GM19025 (cell line): ENCODE measurements at regions not wholly inside any gene's neighbourhood (a gene's known extent, or its start where the extent isn't known, plus 50 kb on each side); places are given as distances from the start of the nearest gene placed in this dataset.

Source experiments
- ATAC-seq: cut with Tn5 transposase; IDR thresholded peaks from one replicate; pipeline ENCODE4 v1.9.1; 2021; ENCODE audit warnings: mild to moderate bottlenecking, low read depth, moderate library complexity; ENCODE audit not compliant: unreplicated experiment

GRCh38 chr18:60445341-60445740 is 72.8 kb upstream of the MC4R start:
- no peak for ATAC-seq

DNA sequence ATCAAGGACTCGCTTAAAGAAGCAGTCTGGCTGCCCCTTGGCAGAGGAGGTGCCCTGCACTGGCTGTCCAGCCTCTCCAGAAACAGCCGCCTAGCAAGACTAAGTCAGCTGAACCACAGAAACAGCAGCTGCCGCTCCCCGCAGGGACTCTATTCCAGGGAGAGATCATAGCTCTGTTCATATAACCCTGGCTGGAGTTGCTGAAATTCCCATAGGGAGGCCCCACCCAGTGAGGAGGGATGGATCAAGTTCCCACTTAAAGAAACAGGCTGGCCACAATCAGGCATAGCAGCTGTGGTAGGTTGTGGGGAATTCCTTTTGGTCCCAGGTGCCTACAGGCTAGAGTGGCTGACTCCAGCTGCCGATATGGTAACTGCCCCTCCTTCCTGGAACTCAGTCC is 74.2 kb upstream of the MC4R start:
- no peak for ATAC-seq

GRCh38 chr18:60448487-60449267 is 76.1 kb upstream of the MC4R start:
- ATAC-seq = no peak

DNA sequence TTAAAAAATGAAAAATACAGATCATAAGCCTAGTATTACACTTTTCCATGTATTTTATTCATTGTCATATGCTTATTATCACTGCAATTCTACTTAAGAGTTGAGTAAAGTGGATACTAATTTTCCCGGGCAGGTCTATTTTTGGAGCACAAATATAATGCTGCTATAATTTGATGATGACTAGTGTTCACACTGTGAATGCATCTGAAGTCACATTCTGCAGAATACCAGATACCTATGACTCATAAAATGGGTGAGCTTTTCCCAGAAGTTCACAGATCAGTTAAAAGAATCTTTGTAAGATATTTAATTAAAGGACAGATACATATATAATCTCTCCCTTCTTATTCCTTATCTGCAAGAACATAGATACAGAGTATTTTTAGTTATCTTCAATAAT is 79.8 kb upstream of the MC4R start:
- no peak for ATAC-seq

DNA sequence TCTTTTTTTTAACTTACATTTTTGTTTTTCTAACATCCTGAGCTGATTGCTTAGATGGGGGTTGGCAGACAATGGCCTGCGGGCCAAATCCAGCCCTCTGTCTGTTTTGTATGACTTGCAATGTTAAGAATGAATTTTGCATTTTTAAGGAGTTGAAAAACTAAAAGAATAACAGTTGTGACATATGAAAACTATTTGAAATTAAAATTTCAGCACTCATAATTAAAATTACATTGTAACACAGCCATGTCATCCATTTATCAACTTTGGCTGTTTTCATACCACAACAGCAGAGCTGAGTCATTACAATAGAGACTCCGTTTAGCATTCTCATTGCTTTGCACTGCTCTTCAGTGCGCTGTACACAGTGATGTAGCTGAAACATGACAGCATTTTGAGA is 94.1 kb upstream of the MC4R start:
- ATAC-seq = no peak

DNA sequence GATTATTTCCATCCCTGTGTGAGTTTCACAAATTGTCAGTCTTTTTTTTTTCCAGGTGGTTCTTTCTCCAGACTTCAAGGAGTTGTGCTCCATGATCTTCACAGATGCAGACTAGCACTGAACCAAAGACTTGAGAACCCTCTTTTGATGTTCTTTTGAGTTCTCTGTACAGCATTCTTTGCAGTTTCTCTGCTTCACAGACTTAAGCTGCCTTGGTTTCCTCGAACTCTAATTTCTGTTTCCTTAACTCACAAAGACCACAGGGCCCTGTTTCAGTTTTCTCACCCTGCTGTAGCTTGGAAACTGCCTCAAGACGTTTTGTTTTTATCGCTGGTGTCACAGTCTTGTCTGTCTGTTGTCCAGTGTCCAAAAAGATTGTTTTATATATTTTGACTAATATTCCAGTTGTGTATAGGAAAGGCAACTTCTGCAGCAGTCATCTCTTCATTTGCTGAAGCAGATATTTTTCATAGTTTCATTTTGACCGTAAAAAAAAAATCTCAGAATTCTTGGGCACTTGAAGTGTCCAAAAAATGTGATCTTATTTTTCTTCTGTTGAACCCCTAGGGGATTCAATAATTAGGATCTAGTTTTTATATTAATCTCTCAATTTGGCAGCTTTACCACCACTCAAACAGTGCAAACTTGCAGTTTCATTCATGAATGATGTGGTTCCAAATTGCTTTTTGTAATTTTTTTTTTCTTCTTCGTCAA is 97.0 kb upstream of the MC4R start:
- ATAC-seq = no peak

- no peak for ATAC-seq
Measured at GRCh38 chr18:60471652-60472051, 99.1 kb upstream of the MC4R start.

DNA sequence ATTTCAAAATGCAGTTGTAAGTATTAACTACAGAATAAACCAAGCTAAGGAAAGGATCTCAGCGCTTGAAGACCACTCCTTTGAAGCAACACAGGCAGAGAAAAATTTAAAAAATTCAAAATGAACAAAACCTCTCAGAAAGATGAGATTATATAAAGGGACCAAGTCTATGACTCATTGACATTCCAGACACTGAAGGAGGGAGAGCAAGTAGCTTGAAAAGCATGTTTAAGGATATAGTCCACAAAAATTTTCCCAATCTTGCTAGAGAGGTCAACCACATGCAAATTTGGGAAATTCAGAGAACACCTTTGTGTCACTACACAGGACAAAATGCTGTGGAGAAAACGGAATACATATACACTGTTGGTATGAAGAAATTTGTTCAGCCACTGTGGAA is 112.6 kb upstream of the MC4R start:
- no peak for ATAC-seq

- ATAC-seq = no peak
Measured at GRCh38 chr18:60493066-60493465, 120.5 kb upstream of the MC4R start.

GRCh38 chr18:60499675-60500074 is 127.1 kb upstream of the MC4R start:
- no peak for ATAC-seq

- no peak for ATAC-seq
Measured at GRCh38 chr18:60500960-60501359, 128.4 kb upstream of the MC4R start.

GRCh38 chr18:60502591-60502990 is 130.0 kb upstream of the MC4R start:
- ATAC-seq = no peak

GRCh38 chr18:60503199-60503598 is 130.6 kb upstream of the MC4R start:
- ATAC-seq = no peak

GRCh38 chr18:60506190-60506589 is 133.6 kb upstream of the MC4R start:
- ATAC-seq = no peak

GRCh38 chr18:60506682-60507081 is 134.1 kb upstream of the MC4R start:
- no peak for ATAC-seq

DNA sequence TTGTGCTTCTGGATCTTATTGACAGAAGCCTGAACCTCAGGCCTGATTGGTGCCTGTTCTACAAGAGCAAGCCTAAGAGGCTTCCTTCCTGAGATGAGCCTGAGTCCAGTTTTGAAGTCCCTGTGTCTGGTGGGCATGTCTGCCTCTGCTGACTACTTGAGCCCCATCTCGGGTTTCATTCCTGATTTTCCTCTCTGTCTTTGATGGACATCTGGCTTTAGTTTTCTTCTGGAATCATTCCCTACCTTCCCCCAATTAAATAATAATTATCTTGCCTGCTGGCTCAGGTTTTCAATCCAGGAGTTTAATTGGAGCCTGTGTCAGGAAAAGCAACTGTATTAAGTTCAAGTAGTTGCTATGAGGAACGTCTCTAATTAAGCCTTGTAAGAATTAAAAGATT is 135.5 kb upstream of the MC4R start:
- no peak for ATAC-seq

DNA sequence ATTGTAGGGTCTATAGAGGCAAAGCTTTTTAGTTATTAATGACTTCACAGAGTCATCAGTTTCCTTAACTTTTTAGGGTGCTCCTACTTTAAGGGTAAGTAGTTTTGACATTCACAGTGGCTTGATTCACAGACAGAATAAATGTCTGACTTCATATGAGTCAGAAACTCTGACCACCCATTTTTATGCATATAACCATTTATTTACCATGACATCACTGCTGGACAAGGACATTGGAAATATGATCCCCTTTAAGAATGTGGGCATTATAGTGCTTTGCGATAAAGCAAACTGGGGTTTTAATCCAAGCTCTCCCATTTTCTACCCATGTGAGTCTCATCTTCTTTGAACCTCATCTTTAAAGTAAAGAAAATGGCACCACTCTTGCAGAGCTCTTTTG is 162.0 kb upstream of the MC4R start:
- no peak for ATAC-seq

DNA sequence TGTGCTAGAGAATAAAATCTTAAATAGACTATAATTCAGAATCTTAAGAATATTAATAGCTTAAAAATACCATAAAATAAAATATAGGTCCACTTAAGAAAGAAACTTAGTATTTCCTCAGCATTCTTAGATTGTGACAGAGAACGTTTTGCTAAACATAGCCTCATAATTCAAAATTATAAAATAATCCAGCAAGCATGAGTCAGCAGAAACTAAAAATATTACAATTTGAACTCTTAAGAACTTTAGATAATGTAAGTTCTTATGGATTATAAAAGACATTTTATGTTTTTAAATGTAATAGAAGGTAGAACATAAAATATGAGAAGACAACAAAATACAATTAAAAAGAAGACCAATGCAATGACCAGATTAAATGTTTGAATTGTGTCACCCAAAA is 164.5 kb upstream of the MC4R start:
- ATAC-seq = no peak

DNA sequence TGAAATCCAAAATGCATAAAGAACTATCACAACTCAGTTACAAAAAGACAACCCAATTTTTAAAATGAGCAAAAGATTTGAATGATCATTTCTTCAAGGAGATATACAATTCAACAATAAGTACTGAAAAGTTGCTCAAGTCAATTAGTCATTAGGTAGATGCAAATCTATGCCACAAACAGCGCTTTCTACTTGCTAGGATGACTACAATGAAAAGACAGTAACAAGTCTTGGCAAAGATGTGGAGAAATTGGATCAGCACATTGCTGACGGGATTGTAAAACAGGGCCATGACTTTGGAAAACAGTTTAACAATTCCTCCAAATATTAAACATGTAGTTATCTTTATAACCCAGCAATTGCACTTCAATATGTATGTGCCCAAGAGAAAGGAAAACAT is 166.3 kb upstream of the MC4R start:
- no peak for ATAC-seq

DNA sequence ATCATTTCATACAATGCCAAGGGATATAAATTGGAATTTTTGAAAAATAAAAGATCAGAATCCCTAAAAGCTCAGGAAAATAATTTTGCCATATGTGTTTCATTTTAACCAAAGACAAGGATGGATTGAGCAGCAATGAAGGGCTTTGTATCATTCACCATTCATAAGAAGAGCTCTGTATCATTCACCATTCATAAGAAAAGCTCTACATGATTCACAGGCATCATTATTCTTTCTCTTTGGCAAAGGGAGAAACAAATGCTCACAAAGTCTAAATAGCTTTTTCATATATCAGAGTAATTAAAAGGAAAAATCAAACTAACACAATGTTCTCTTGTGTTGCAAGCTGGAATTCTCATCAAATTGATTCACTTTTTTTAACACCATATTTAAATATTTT is 169.1 kb upstream of the MC4R start:
- ATAC-seq = no peak

DNA sequence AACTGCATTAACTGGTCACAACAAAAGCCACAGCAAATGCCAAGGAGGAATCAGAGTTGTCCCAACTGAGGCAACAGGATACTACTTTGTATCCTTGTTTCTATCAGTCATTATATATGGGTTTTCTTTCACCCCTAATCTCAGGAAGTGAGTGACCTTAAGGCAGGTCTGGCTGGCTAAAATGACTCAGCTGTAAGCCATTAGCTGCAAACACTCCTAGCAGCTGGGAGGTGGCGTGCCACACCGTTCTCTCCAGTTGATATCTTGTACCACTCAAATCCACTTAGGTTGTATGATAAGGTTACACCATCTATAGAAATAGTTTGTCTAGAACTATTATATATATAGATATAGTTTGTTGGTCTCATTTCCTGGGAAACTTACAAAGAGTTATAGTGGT is 171.1 kb upstream of the MC4R start:
- no peak for ATAC-seq

DNA sequence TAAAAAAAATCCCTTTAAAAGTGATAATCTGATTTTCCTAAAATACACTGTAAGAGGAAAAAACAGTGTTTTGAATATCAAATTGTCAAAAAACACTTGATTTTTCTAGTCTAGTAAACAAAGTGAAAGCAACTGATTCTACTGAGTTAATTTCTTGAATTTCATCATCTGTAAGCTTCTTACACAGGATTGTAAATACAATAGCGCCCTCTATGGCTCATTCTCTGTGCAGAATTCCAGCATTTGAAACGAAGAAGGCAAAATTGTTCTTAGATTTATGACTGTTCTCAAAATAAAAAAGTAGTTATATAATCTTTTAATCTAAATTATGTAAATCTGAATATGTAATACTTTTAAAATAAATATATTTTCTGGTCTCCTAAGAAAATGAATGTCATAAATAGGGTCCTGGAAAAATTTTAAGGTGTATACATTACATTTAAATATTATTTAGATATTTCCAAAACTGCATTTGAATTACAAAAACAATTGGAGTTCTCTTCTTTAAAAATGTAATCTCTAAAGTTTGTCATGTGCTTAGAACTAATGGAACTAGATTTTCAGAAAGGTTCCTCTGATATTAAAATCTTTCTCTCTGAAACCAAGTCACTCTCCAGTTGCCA is 176.9 kb upstream of the MC4R start:
- no peak for ATAC-seq
